ENCODE measurements at regions not wholly inside any gene's neighbourhood (a gene's known extent, or its start where the extent isn't known, plus 50 kb on each side); places are given as distances from the start of the nearest gene placed in this dataset.

- TF ChIP-seq EP300 (IDR thresholded peaks at IDR 0.05) = no peak
- TF ChIP-seq POLR2AphosphoS5 (IDR thresholded peaks at IDR 0.05) = no peak
- no peak for TF ChIP-seq CTCF (IDR thresholded peaks at IDR 0.05)
- no peak for TF ChIP-seq POLR2A (IDR thresholded peaks at IDR 0.05)
- 78 to 90% methylated on average over 6 of the region's 6 CpGs for WGBS, 2 donors
- H3K4me1 ChIP-seq = no peaks in the 10 kb centered on the region
- no peak for DNase-seq
- no peak overlapping the region for H3K4me3 ChIP-seq
- H3K36me3 ChIP-seq = no peaks in the 10 kb centered on the region
- intact Hi-C loops (cut with DNase I) = no loop called here
- H3K9me3 ChIP-seq = no peaks in the 10 kb centered on the region
- H3K27me3 ChIP-seq = no peaks in the 10 kb centered on the region
- H3K27ac ChIP-seq = no peak overlapping the region
Observed at GRCh38 chr2:41722668-41723369, 325.0 kb upstream of the PKDCC start.

GRCh38 chr2:41723526-41723925 is 324.3 kb upstream of the PKDCC start:
- WGBS, 2 donors = 64 to 85% methylated on average over 3 of the region's 3 CpGs
- intact Hi-C loops (cut with DNase I) = no loop called here
- no peaks in the 10 kb centered on the region for H3K4me1 ChIP-seq
- TF ChIP-seq POLR2A (IDR thresholded peaks at IDR 0.05) (no peak), EP300 (IDR thresholded peaks at IDR 0.05) (no peak), CTCF (IDR thresholded peaks at IDR 0.05) (no peak), POLR2AphosphoS5 (IDR thresholded peaks at IDR 0.05) (no peak)
- DNase-seq = no peak
- no peak overlapping the region for H3K27ac ChIP-seq
- H3K36me3 ChIP-seq = no peaks in the 10 kb centered on the region
- no peaks in the 10 kb centered on the region for H3K9me3 ChIP-seq
- H3K4me3 ChIP-seq = no peak overlapping the region
- H3K27me3 ChIP-seq = no peaks in the 10 kb centered on the region

- no peaks in the 10 kb centered on the region for H3K4me1 ChIP-seq
- no peak overlapping the region for H3K27ac ChIP-seq
- 23 to 53% methylated on average over 3 of the region's 3 CpGs for WGBS, 2 donors
- no peaks in the 10 kb centered on the region for H3K27me3 ChIP-seq
- H3K4me3 ChIP-seq = no peak overlapping the region
- intact Hi-C loops (cut with DNase I) = no loop called here
- no peaks in the 10 kb centered on the region for H3K36me3 ChIP-seq
- no peaks in the 10 kb centered on the region for H3K9me3 ChIP-seq
- DNase-seq = no peak
- TF ChIP-seq CTCF (IDR thresholded peaks at IDR 0.05) = no peak
- no peak for TF ChIP-seq EP300 (IDR thresholded peaks at IDR 0.05)
- no peak for TF ChIP-seq POLR2A (IDR thresholded peaks at IDR 0.05)
- TF ChIP-seq POLR2AphosphoS5 (IDR thresholded peaks at IDR 0.05) = no peak
Observed at GRCh38 chr2:41724465-41724864, 323.4 kb upstream of the PKDCC start.

- DNase-seq = no peak
- Histone ChIP-seq H3K4me3 (no peak overlapping the region), H3K4me1 (no peaks in the 10 kb centered on the region), H3K27me3 (no peaks in the 10 kb centered on the region), H3K9me3 (no peaks in the 10 kb centered on the region), H3K36me3 (no peaks in the 10 kb centered on the region), H3K27ac (no peak overlapping the region)
- TF ChIP-seq CTCF (IDR thresholded peaks at IDR 0.05) = no peak
- no peak for TF ChIP-seq EP300 (IDR thresholded peaks at IDR 0.05)
- TF ChIP-seq POLR2A (IDR thresholded peaks at IDR 0.05) = no peak
- TF ChIP-seq POLR2AphosphoS5 (IDR thresholded peaks at IDR 0.05) = no peak
- intact Hi-C loops (cut with DNase I) = no loop called here
- WGBS, 2 donors = 95 to 97% methylated on average over 3 of the region's 3 CpGs
Observed at GRCh38 chr2:41725901-41726300, 321.9 kb upstream of the PKDCC start.

- no peak for DNase-seq
- intact Hi-C loops (cut with DNase I) = no loop called here
- H3K27me3 ChIP-seq = no peaks in the 10 kb centered on the region
- no peak overlapping the region for H3K27ac ChIP-seq
- no peaks in the 10 kb centered on the region for H3K4me1 ChIP-seq
- no peaks in the 10 kb centered on the region for H3K36me3 ChIP-seq
- 91 to 93% methylated on average over 6 of the region's 6 CpGs for whole genome bisulfite sequencing, 2 donors
- H3K9me3 ChIP-seq = no peaks in the 10 kb centered on the region
- TF ChIP-seq POLR2AphosphoS5 (IDR thresholded peaks at IDR 0.05) (no peak), EP300 (IDR thresholded peaks at IDR 0.05) (no peak), POLR2A (IDR thresholded peaks at IDR 0.05) (no peak), CTCF (IDR thresholded peaks at IDR 0.05) (no peak)
- no peak overlapping the region for H3K4me3 ChIP-seq
Observed at GRCh38 chr2:41726364-41726763, 321.5 kb upstream of the PKDCC start.

All from sigmoid colon (tissue), 6 donors.